ENCODE measurements at regions not wholly inside any gene's neighbourhood (a gene's known extent, or its start where the extent isn't known, plus 50 kb on each side); places are given as distances from the start of the nearest gene placed in this dataset.
A peak's percentile ranks its signal among the peaks of the same experiment; 100 is the strongest.

- Histone ChIP-seq H3K36me3 (no peaks in the 10 kb centered on the region), H3K27ac (no peak overlapping the region), H3K27me3 (no peaks in the 10 kb centered on the region), H3K9me3 (no peaks in the 10 kb centered on the region), H3K4me1 (no peaks in the 10 kb centered on the region), H3K4me3 (no peak overlapping the region)
- DNase-seq (ENCODE audit: low spot score in 2 of 2): no peak
- TF ChIP-seq POLR2AphosphoS5 (IDR thresholded peaks at IDR 0.05): no peak
- TF ChIP-seq POLR2A (IDR thresholded peaks at IDR 0.05): no peak
- no peak for TF ChIP-seq EP300 (IDR thresholded peaks at IDR 0.05)
- WGBS: 64% methylated on average over 2 of the region's 2 CpGs
These were observed 320.5 kb upstream of the IGFBP7 start for GRCh38 chr4:57430726-57431125.

- TF ChIP-seq EP300 (IDR thresholded peaks at IDR 0.05) (no peak), POLR2AphosphoS5 (IDR thresholded peaks at IDR 0.05) (no peak), CTCF (IDR thresholded peaks at IDR 0.05) (peak in 1 of 2 donors; percentile 64)
- 6% methylated on average over 11 of the region's 11 CpGs for WGBS
- no peak for DNase-seq (ENCODE audit: low spot score in 2 of 2)
- no peaks in the 10 kb centered on the region for H3K36me3 ChIP-seq
- no peak overlapping the region for H3K4me3 ChIP-seq
- peaks cover 6% of the 10 kb centered on the region for H3K4me1 ChIP-seq
- H3K27ac ChIP-seq: no peak overlapping the region
- no peaks in the 10 kb centered on the region for H3K9me3 ChIP-seq
- H3K27me3 ChIP-seq: no peaks in the 10 kb centered on the region
These were observed 316.7 kb upstream of the IGFBP7 start for GRCh38 chr4:57426779-57427395.

- Histone ChIP-seq H3K36me3 (no peaks in the 10 kb centered on the region), H3K9me3 (no peaks in the 10 kb centered on the region), H3K4me1 (peaks cover 6% of the 10 kb centered on the region), H3K4me3 (no peak overlapping the region), H3K27me3 (no peaks in the 10 kb centered on the region), H3K27ac (no peak overlapping the region)
- WGBS: 91% methylated on average over 1 of the region's 1 CpG
- DNase-seq (ENCODE audit: low spot score in 2 of 2): no peak
- no peak for TF ChIP-seq POLR2AphosphoS5 (IDR thresholded peaks at IDR 0.05)
- no peak for TF ChIP-seq POLR2A (IDR thresholded peaks at IDR 0.05)
- no peak for TF ChIP-seq CTCF (IDR thresholded peaks at IDR 0.05)
- TF ChIP-seq EP300 (IDR thresholded peaks at IDR 0.05): no peak
These were observed 315.4 kb upstream of the IGFBP7 start for GRCh38 chr4:57425610-57426009.

- H3K27ac ChIP-seq: no peak overlapping the region
- no peak overlapping the region for H3K4me3 ChIP-seq
- no peaks in the 10 kb centered on the region for H3K9me3 ChIP-seq
- peak; percentile 28 for TF ChIP-seq EP300 (IDR thresholded peaks at IDR 0.05)
- TF ChIP-seq POLR2A (IDR thresholded peaks at IDR 0.05): no peak
- TF ChIP-seq CTCF (IDR thresholded peaks at IDR 0.05): no peak
- TF ChIP-seq POLR2AphosphoS5 (IDR thresholded peaks at IDR 0.05): no peak
- DNase-seq (ENCODE audit: low spot score in 2 of 2): no peak
- WGBS: 51% methylated on average over 6 of the region's 6 CpGs
- no peaks in the 10 kb centered on the region for H3K36me3 ChIP-seq
- peaks cover 6% of the 10 kb centered on the region for H3K4me1 ChIP-seq
- no peaks in the 10 kb centered on the region for H3K27me3 ChIP-seq
These were observed 314.2 kb upstream of the IGFBP7 start for GRCh38 chr4:57424232-57424897.

GRCh38 chr4:57418133-57418532 lies 307.9 kb upstream of the IGFBP7 start:
- Histone ChIP-seq H3K27me3 (no peaks in the 10 kb centered on the region), H3K36me3 (no peaks in the 10 kb centered on the region), H3K27ac (no peak overlapping the region), H3K9me3 (no peaks in the 10 kb centered on the region), H3K4me3 (no peak overlapping the region), H3K4me1 (no peaks in the 10 kb centered on the region)
- WGBS: 58% methylated on average over 1 of the region's 1 CpG
- no peak for TF ChIP-seq POLR2AphosphoS5 (IDR thresholded peaks at IDR 0.05)
- TF ChIP-seq CTCF (IDR thresholded peaks at IDR 0.05): no peak
- no peak for TF ChIP-seq EP300 (IDR thresholded peaks at IDR 0.05)
- TF ChIP-seq POLR2A (IDR thresholded peaks at IDR 0.05): no peak
- no peak for DNase-seq (ENCODE audit: low spot score in 2 of 2)

Measured in suprapubic skin (tissue), 4 donors.